Progenitor cell of endocrine pancreas (in vitro differentiated cells): ENCODE measurements at regions not wholly inside any gene's neighbourhood (a gene's known extent, or its start where the extent isn't known, plus 50 kb on each side); places are given as distances from the start of the nearest gene placed in this dataset.

Experiments
- DNase-seq: peaks from one replicate; pipeline ENCODE4 v3.0.0; 2021; ENCODE audit warnings: low spot score; ENCODE audit not compliant: unreplicated experiment
- H3K27ac Mint-ChIP-seq: 2 replicates; pipeline ENCODE4 v1.8.0; 2021; ENCODE audit warnings: mild to moderate bottlenecking, moderate library complexity, mixed read lengths
- H3K27me3 Mint-ChIP-seq: 2 replicates; pipeline ENCODE4 v1.8.0; 2021; ENCODE audit warnings: mixed read lengths
- H3K36me3 Mint-ChIP-seq: 2 replicates; pipeline ENCODE4 v1.8.0; 2022; ENCODE audit warnings: mixed read lengths; ENCODE audit not compliant: insufficient read depth
- H3K4me1 Mint-ChIP-seq: 2 replicates; pipeline ENCODE4 v1.8.0; 2021; ENCODE audit warnings: low read depth, mixed read lengths
- H3K4me3 Mint-ChIP-seq: 2 replicates; pipeline ENCODE4 v1.8.0; 2021; ENCODE audit warnings: low read depth, mild to moderate bottlenecking, moderate library complexity, mixed read lengths
- H3K9me3 Mint-ChIP-seq: 2 replicates; pipeline ENCODE4 v1.8.0; 2021; ENCODE audit warnings: low read depth, mixed read lengths
- CTCF ChIP-seq: fragments of 200-600 bp; sonication (generic); IDR thresholded peaks from one replicate; pipeline ENCODE4 v1.5.0; 2021; ENCODE audit warnings: antibody characterized with exemption, mild to moderate bottlenecking; ENCODE audit not compliant: unreplicated experiment

GRCh38 chr17:65438708-65439294 is 122.6 kb downstream of the AXIN2 start:
- Mint-ChIP-seq H3K4me3 (no peak overlapping the region), H3K9me3 (no peaks in the 10 kb centered on the region), H3K27me3 (peaks cover 14% of the 10 kb centered on the region), H3K4me1 (peaks cover 1% of the 10 kb centered on the region), H3K36me3 (no peaks in the 10 kb centered on the region), H3K27ac (no peak overlapping the region)
- no peak for DNase-seq
- TF ChIP-seq CTCF: no peak

DNA sequence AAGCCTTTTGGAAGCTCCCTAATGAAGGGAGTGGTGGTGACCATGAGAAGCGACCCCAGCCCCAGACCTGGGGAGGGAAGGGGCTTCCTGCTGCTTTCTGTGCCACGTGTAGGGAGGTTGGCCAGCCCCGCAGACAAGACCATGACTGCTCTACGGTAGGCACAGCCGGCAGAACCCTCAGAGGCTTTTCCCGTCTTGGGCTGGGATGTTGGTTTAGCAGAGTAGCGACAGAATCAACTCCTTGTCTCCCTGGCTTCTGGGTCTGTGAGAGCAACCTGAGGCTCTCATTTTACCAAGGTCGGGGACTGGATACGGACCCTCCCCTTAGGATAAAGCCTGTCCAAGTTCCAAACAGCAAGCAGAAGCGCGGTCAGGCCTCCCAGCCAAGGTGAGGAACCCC is 123.3 kb downstream of the AXIN2 start:
- no peak for DNase-seq
- H3K27ac Mint-ChIP-seq: no peak overlapping the region
- H3K4me3 Mint-ChIP-seq: no peak overlapping the region
- no peaks in the 10 kb centered on the region for H3K36me3 Mint-ChIP-seq
- no peaks in the 10 kb centered on the region for H3K9me3 Mint-ChIP-seq
- TF ChIP-seq CTCF: no peak
- peaks cover 10% of the 10 kb centered on the region for H3K27me3 Mint-ChIP-seq
- H3K4me1 Mint-ChIP-seq: peaks cover 1% of the 10 kb centered on the region

- Mint-ChIP-seq H3K4me3 (no peak overlapping the region), H3K36me3 (no peaks in the 10 kb centered on the region), H3K9me3 (peaks cover 2% of the 10 kb centered on the region), H3K27ac (no peak overlapping the region), H3K27me3 (peaks cover 10% of the 10 kb centered on the region), H3K4me1 (peaks cover 1% of the 10 kb centered on the region)
- DNase-seq: no peak
- no peak for TF ChIP-seq CTCF
Observed at GRCh38 chr17:65436871-65437270, 124.6 kb downstream of the AXIN2 start.

DNA sequence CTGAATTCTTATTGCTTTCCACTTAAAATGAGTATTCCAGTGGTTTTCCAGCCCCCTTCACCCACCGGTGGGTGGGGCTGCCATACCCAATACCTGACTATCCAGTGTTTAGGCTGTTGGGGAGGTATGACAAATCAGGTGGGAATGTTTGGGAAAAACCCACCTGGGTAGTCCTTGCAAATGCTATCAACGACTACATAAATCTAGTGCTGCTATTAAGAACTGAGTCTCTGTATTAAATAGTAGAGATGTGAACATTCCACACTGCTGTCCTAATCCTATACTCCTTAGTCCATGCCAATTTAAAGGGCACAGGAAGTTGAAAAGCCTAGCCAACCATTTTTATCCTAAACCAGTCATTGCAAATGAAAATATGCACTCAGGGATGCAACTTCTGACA is 126.6 kb downstream of the AXIN2 start:
- TF ChIP-seq CTCF: no peak
- Mint-ChIP-seq H3K27ac (no peak overlapping the region), H3K9me3 (peaks cover 3% of the 10 kb centered on the region), H3K4me1 (peaks cover 1% of the 10 kb centered on the region), H3K27me3 (peaks cover 8% of the 10 kb centered on the region), H3K36me3 (no peaks in the 10 kb centered on the region), H3K4me3 (no peak overlapping the region)
- DNase-seq: no peak

- Mint-ChIP-seq H3K27me3 (peaks cover 6% of the 10 kb centered on the region), H3K27ac (no peak overlapping the region), H3K36me3 (no peaks in the 10 kb centered on the region), H3K9me3 (peaks cover 3% of the 10 kb centered on the region), H3K4me3 (no peak overlapping the region), H3K4me1 (peaks cover 1% of the 10 kb centered on the region)
- TF ChIP-seq CTCF: no peak
- DNase-seq: no peak
Observed at GRCh38 chr17:65434251-65434650, 127.2 kb downstream of the AXIN2 start.
